ENCODE measurements at regions not wholly inside any gene's neighbourhood (a gene's known extent, or its start where the extent isn't known, plus 50 kb on each side); places are given as distances from the start of the nearest gene placed in this dataset.

DNA sequence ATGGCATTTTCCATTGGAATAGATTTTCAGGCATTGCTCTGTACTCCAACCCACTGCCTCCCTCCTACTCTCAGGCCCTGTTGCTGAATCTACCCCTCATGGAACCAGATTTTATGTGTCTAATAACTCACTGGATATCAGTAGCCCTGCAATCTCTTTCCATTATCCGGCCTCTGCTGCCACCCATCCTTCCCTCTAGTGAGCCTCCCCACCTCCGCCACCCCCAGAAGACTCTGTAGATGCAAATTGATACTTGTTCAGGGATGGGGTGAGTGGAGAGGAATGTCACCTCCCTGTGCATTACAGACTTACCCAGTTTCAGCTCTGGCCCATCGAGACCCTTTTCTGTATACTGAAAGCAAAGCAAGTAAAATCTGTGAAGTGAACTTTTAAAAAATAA is 52.3 kb upstream of the PHYHIPL start:
- TF ChIP-seq STAT1 (IDR thresholded peaks at IDR 0.05; ENCODE audit: unreplicated experiment) = no peak
- TF ChIP-seq CREB1 (CRISPR knock-in tag; IDR thresholded peaks at IDR 0.05; ENCODE audit: low read depth) = no peak
- no peak for TF ChIP-seq EZH2phosphoT487 (IDR thresholded peaks at IDR 0.05; ENCODE audit: unreplicated experiment)
- TF ChIP-seq EZH2 (IDR thresholded peaks at IDR 0.05; ENCODE audit: low read depth, unreplicated experiment) = no peak
- H3K79me2 ChIP-seq (replicated peaks; ENCODE audit: insufficient read depth) = no peaks in the 10 kb centered on the region
- Mint-ChIP-seq H3K27me3 (ENCODE audit: insufficient read depth, low read depth, poor library complexity) (no peaks in the 10 kb centered on the region), H3K27ac (no peak overlapping the region), H3K36me3 (ENCODE audit: low read depth) (no peaks in the 10 kb centered on the region; the same call in 2 of the 3 replicates), H3K4me1 (no peaks in the 10 kb centered on the region), H3K4me3 (no peak overlapping the region), H3K9me3 (peaks cover 4% of the 10 kb centered on the region; the same call in 2 of the 3 replicates)
- no peak overlapping the region for H3K27ac ChIP-seq (ENCODE audit: low read depth)
- no peaks in the 10 kb centered on the region for H4K20me1 ChIP-seq (replicated peaks; ENCODE audit: insufficient read depth)
- ATAC-seq = no peak
- H3K9me2 ChIP-seq (ENCODE audit: insufficient read depth) = peaks cover 15% of the 10 kb centered on the region
- no peak overlapping the region; the same call in 1 of the 2 replicates for H2AFZ ChIP-seq
- no peak overlapping the region for H3K4me2 ChIP-seq
- H3F3A ChIP-seq (replicated peaks; ENCODE audit: low read depth) = no peaks in the 10 kb centered on the region
- no peak overlapping the region for H3K4me3 ChIP-seq
- no peaks in the 10 kb centered on the region for H3K4me1 ChIP-seq (ENCODE audit: insufficient read depth)
- no peaks in the 10 kb centered on the region for H3K27me3 ChIP-seq (ENCODE audit: insufficient read depth)
- DNase-seq (ENCODE audit: low spot score) = no peak
- no peaks in the 10 kb centered on the region for H3K36me3 ChIP-seq (ENCODE audit: insufficient read depth)

DNA sequence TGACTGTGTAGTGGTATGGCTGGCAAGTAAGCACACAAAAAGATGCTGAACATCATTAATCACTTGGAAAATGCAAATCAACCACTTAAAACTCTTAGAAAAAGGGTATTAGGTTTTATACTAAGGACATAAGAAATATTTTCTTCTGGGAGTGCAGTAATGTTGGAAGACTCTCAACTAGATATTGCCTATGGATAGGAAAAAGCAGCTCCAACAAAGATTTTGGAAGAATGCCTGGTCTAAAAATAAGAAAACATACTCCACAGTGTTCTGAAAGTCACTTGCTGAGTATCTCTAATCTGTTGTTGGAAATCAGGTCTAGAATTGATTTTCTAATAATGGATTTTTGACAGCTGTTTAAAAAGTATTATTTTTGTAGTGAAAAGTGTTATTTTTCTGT is 50.8 kb upstream of the PHYHIPL start:
- no peaks in the 10 kb centered on the region for H3K4me1 ChIP-seq (ENCODE audit: insufficient read depth)
- peaks cover 15% of the 10 kb centered on the region for H3K9me2 ChIP-seq (ENCODE audit: insufficient read depth)
- Mint-ChIP-seq H3K4me1 (no peaks in the 10 kb centered on the region), H3K36me3 (ENCODE audit: low read depth) (no peaks in the 10 kb centered on the region; the same call in 2 of the 3 replicates), H3K4me3 (no peak overlapping the region), H3K9me3 (peaks cover 4% of the 10 kb centered on the region; the same call in 2 of the 3 replicates), H3K27ac (no peak overlapping the region), H3K27me3 (ENCODE audit: insufficient read depth, low read depth, poor library complexity) (no peaks in the 10 kb centered on the region)
- no peaks in the 10 kb centered on the region for H3K36me3 ChIP-seq (ENCODE audit: insufficient read depth)
- H3F3A ChIP-seq (replicated peaks; ENCODE audit: low read depth) = no peaks in the 10 kb centered on the region
- H3K79me2 ChIP-seq (replicated peaks; ENCODE audit: insufficient read depth) = no peaks in the 10 kb centered on the region
- ATAC-seq (no peak), DNase-seq (ENCODE audit: low spot score) (no peak)
- no peak overlapping the region for H3K27ac ChIP-seq (ENCODE audit: low read depth)
- H4K20me1 ChIP-seq (replicated peaks; ENCODE audit: insufficient read depth) = no peaks in the 10 kb centered on the region
- no peak overlapping the region for H2AFZ ChIP-seq
- H3K4me2 ChIP-seq = no peak overlapping the region
- no peaks in the 10 kb centered on the region for H3K27me3 ChIP-seq (ENCODE audit: insufficient read depth)
- H3K4me3 ChIP-seq = no peak overlapping the region
- TF ChIP-seq, protein P1, sequence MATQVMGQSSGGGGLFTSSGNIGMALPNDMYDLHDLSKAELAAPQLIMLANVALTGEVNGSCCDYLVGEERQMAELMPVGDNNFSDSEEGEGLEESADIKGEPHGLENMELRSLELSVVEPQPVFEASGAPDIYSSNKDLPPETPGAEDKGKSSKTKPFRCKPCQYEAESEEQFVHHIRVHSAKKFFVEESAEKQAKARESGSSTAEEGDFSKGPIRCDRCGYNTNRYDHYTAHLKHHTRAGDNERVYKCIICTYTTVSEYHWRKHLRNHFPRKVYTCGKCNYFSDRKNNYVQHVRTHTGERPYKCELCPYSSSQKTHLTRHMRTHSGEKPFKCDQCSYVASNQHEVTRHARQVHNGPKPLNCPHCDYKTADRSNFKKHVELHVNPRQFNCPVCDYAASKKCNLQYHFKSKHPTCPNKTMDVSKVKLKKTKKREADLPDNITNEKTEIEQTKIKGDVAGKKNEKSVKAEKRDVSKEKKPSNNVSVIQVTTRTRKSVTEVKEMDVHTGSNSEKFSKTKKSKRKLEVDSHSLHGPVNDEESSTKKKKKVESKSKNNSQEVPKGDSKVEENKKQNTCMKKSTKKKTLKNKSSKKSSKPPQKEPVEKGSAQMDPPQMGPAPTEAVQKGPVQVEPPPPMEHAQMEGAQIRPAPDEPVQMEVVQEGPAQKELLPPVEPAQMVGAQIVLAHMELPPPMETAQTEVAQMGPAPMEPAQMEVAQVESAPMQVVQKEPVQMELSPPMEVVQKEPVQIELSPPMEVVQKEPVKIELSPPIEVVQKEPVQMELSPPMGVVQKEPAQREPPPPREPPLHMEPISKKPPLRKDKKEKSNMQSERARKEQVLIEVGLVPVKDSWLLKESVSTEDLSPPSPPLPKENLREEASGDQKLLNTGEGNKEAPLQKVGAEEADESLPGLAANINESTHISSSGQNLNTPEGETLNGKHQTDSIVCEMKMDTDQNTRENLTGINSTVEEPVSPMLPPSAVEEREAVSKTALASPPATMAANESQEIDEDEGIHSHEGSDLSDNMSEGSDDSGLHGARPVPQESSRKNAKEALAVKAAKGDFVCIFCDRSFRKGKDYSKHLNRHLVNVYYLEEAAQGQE (IDR thresholded peaks at IDR 0.05; ENCODE audit: unreplicated experiment) = no peak
- no peak for TF ChIP-seq CREB1 (CRISPR knock-in tag; IDR thresholded peaks at IDR 0.05; ENCODE audit: low read depth)
- TF ChIP-seq JUNB (IDR thresholded peaks at IDR 0.05; ENCODE audit: unreplicated experiment) = no peak
- TF ChIP-seq STAT1 (IDR thresholded peaks at IDR 0.05; ENCODE audit: unreplicated experiment) = no peak
- no peak for TF ChIP-seq POLR2AphosphoS5 (IDR thresholded peaks at IDR 0.05; ENCODE audit: low read depth)
- TF ChIP-seq, protein P2, sequence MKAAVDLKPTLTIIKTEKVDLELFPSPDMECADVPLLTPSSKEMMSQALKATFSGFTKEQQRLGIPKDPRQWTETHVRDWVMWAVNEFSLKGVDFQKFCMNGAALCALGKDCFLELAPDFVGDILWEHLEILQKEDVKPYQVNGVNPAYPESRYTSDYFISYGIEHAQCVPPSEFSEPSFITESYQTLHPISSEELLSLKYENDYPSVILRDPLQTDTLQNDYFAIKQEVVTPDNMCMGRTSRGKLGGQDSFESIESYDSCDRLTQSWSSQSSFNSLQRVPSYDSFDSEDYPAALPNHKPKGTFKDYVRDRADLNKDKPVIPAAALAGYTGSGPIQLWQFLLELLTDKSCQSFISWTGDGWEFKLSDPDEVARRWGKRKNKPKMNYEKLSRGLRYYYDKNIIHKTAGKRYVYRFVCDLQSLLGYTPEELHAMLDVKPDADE (IDR thresholded peaks at IDR 0.05) = no peak
- TF ChIP-seq, protein P3, sequence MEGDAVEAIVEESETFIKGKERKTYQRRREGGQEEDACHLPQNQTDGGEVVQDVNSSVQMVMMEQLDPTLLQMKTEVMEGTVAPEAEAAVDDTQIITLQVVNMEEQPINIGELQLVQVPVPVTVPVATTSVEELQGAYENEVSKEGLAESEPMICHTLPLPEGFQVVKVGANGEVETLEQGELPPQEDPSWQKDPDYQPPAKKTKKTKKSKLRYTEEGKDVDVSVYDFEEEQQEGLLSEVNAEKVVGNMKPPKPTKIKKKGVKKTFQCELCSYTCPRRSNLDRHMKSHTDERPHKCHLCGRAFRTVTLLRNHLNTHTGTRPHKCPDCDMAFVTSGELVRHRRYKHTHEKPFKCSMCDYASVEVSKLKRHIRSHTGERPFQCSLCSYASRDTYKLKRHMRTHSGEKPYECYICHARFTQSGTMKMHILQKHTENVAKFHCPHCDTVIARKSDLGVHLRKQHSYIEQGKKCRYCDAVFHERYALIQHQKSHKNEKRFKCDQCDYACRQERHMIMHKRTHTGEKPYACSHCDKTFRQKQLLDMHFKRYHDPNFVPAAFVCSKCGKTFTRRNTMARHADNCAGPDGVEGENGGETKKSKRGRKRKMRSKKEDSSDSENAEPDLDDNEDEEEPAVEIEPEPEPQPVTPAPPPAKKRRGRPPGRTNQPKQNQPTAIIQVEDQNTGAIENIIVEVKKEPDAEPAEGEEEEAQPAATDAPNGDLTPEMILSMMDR (conservative IDR thresholded peaks at IDR 0.05; ENCODE audit: low read depth in 2 of 2) = no peak

All from GM23338 (cell line).